ENCODE measurements at regions not wholly inside any gene's neighbourhood (a gene's known extent, or its start where the extent isn't known, plus 50 kb on each side); places are given as distances from the start of the nearest gene placed in this dataset.

GRCh38 chr5:133844836-133845235, 123.6 kb downstream of the C5orf15 start:
- intact Hi-C loops (cut with micrococcal nuclease; ENCODE audit: unreplicated experiment): no loop called here
- TF ChIP-seq EZH2 (IDR thresholded peaks at IDR 0.05; ENCODE audit: borderline replicate concordance, low read depth, low read length, poor library complexity, severe bottlenecking): no peak
- no peak for TF ChIP-seq CTCF (conservative IDR thresholded peaks at IDR 0.05; ENCODE audit: low read depth, low read length)
- H3K4me1 ChIP-seq (ENCODE audit: insufficient read depth, low read length, poor library complexity, severe bottlenecking): no peaks in the 10 kb centered on the region
- H3K36me3 ChIP-seq (ENCODE audit: insufficient read depth, low read length, poor library complexity, severe bottlenecking): no peaks in the 10 kb centered on the region
- H3K9me3 ChIP-seq (ENCODE audit: low read depth, low read length, poor library complexity, severe bottlenecking): no peaks in the 10 kb centered on the region
- no peak for DNase-seq (ENCODE audit: low spot score)
- H3K4me3 ChIP-seq (ENCODE audit: low read depth, low read length, poor library complexity, severe bottlenecking): no peak overlapping the region
- no peak overlapping the region for H3K27ac ChIP-seq (ENCODE audit: low read depth, low read length, poor library complexity, severe bottlenecking)
- CTCF ChIA-PET: interaction anchor here (0.6 kb wide), 1 partner anchor 209 kb away, joined by 4 read pairs; no protein-coding TSS in a partner anchor
- H3K27me3 ChIP-seq (replicated peaks; ENCODE audit: insufficient read depth, low read depth, low read length, poor library complexity): no peaks in the 10 kb centered on the region
- no TSS peak for BruUV-seq (replicated peaks)
- POLR2A ChIA-PET (ENCODE audit: low non-redundant PET): no interaction called here

- Histone ChIP-seq H3K36me3 (ENCODE audit: insufficient read depth, low read length, poor library complexity, severe bottlenecking) (no peaks in the 10 kb centered on the region), H3K27ac (ENCODE audit: low read depth, low read length, poor library complexity, severe bottlenecking) (no peak overlapping the region), H3K4me1 (ENCODE audit: insufficient read depth, low read length, poor library complexity, severe bottlenecking) (no peaks in the 10 kb centered on the region), H3K9me3 (ENCODE audit: low read depth, low read length, poor library complexity, severe bottlenecking) (no peaks in the 10 kb centered on the region), H3K4me3 (ENCODE audit: low read depth, low read length, poor library complexity, severe bottlenecking) (no peak overlapping the region), H3K27me3 (replicated peaks; ENCODE audit: insufficient read depth, low read depth, low read length, poor library complexity) (no peaks in the 10 kb centered on the region)
- TF ChIP-seq EZH2 (IDR thresholded peaks at IDR 0.05; ENCODE audit: borderline replicate concordance, low read depth, low read length, poor library complexity, severe bottlenecking): no peak
- no peak for TF ChIP-seq CTCF (conservative IDR thresholded peaks at IDR 0.05; ENCODE audit: low read depth, low read length)
- intact Hi-C loops (cut with micrococcal nuclease; ENCODE audit: unreplicated experiment): no loop called here
- DNase-seq (ENCODE audit: low spot score): no peak
- CTCF ChIA-PET: no interaction called here
- no TSS peak for BruUV-seq (replicated peaks)
- POLR2A ChIA-PET (ENCODE audit: low non-redundant PET): no interaction called here
Measured at GRCh38 chr5:133843911-133844310, 124.5 kb downstream of the C5orf15 start.

GRCh38 chr5:133842846-133843611, 125.4 kb downstream of the C5orf15 start:
- no peaks in the 10 kb centered on the region for H3K9me3 ChIP-seq (ENCODE audit: low read depth, low read length, poor library complexity, severe bottlenecking)
- no peak for TF ChIP-seq CTCF (conservative IDR thresholded peaks at IDR 0.05; ENCODE audit: low read depth, low read length)
- ChIA-PET POLR2A (ENCODE audit: low non-redundant PET) (no interaction called here), CTCF (no interaction called here)
- no peaks in the 10 kb centered on the region for H3K36me3 ChIP-seq (ENCODE audit: insufficient read depth, low read length, poor library complexity, severe bottlenecking)
- H3K4me3 ChIP-seq (ENCODE audit: low read depth, low read length, poor library complexity, severe bottlenecking): no peak overlapping the region
- H3K27me3 ChIP-seq (replicated peaks; ENCODE audit: insufficient read depth, low read depth, low read length, poor library complexity): no peaks in the 10 kb centered on the region
- no peak overlapping the region for H3K27ac ChIP-seq (ENCODE audit: low read depth, low read length, poor library complexity, severe bottlenecking)
- no peak for DNase-seq (ENCODE audit: low spot score)
- no TSS peak for BruUV-seq (replicated peaks)
- no peaks in the 10 kb centered on the region for H3K4me1 ChIP-seq (ENCODE audit: insufficient read depth, low read length, poor library complexity, severe bottlenecking)
- intact Hi-C loops (cut with micrococcal nuclease; ENCODE audit: unreplicated experiment): no loop called here
